Thyroid gland (tissue), 4 donors: ENCODE measurements at regions not wholly inside any gene's neighbourhood (a gene's known extent, or its start where the extent isn't known, plus 50 kb on each side); places are given as distances from the start of the nearest gene placed in this dataset.

Experiments used
- CTCF ChIP-seq, 6 experiments: fragments of 200-600 bp in 3 of 6; fragments of 450-650 bp in 3 of 6; sonication (generic) in 3 of 6; IDR thresholded peaks; one replicate each; pipeline ENCODE4 v1.5.1; 2016 to 2019; ENCODE audit warnings: antibody characterized with exemption in 6 of 6, mild to moderate bottlenecking in 2 of 6, inconsistent platforms in 1 of 6, moderate library complexity in 1 of 6
- POLR2A ChIP-seq, 2 donors: fragments of 450-650 bp; IDR thresholded peaks; one replicate each; pipeline ENCODE4 v1.6.1; 2017; ENCODE audit warnings: antibody characterized with exemption in 2 of 2, mild to moderate bottlenecking in 2 of 2, moderate library complexity in 1 of 2

- no peak for TF ChIP-seq CTCF (IDR thresholded peaks at IDR 0.05)
- no peak for TF ChIP-seq POLR2A (IDR thresholded peaks at IDR 0.05)
Observed at GRCh38 chr20:60687213-60687612, 564.8 kb upstream of the CDH4 start.
